Activated CD8-positive, alpha-beta memory T cell treated with anti-CD3 and anti-CD28 coated beads, Interleukin-2, amount 50 U/mL, for 1 hour (primary cell): ENCODE measurements at regions not wholly inside any gene's neighbourhood (a gene's known extent, or its start where the extent isn't known, plus 50 kb on each side); places are given as distances from the start of the nearest gene placed in this dataset.

Source experiments
- DNase-seq: peaks from one replicate; pipeline ENCODE4 v3.0.0-alpha.2; 2020; ENCODE audit errors: extremely low read depth

DNA sequence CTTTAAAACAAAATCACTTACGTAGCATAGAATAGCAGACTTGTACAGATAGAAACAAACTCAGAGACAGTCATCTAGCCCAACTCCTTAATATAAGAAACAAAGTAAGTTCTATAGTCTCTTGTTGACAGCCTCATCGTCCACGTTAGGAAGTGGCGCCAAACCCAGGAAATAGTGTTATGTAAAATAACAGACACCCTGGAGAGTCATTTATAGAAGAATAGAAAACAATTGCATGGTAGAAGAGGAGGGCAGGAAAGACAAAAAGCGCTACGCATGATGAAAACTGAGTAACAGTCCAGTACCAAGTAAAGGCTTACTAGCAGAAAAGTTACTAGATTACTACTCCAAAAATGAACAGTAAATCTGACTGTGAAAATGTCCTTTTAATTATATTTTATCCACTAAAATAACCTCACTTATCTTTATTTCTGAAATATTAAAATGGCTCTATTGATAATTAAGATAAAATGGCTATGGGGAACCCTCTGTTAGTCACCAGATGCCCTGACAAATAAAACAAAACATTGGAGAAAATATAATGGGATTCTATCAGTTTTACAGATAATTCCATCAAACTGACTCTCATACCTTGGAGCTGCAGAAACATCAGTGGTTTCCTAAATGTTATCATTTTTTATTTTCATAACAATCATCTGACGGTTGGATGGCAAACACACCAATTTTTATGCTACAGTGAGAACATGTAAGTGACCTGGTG lies 434.0 kb upstream of the C9orf72 start:
- DNase-seq: no peak

DNA sequence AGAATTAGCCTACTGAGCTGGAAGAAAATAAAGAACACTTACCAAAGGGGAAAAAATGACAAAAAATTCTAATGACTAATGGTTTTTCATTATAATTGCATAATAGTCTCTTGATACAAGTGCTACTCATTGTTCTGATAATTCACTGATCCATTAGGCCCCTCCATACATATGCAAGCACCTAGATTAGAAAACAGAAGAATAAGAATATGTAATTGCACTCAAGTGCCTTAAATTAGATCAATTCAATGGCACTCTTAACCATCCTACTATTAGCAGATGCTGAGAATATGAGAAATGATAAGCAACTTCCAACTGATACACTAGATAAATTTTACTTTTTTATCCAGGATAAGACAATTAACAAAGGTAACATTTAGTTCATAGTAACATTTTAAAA lies 440.9 kb upstream of the C9orf72 start:
- DNase-seq: no peak

DNA sequence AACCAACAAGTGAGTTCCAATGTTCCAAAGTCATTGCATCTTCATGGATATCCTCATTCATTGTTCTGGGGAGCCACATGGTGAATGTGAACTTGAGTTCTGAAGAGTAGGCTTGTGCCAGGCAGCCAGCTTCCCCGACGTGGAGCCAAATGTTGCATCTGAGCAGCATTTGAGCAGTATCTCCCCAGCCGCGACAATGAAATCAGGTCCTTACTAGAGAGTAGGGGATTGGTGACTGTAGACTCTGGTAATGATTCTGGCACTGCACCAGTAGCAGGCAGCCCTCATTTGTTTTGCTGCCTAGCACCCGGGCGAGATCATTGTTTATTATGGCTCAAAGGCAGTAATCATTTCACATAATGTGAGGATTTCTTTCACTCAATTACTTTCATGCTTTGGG lies 451.4 kb upstream of the C9orf72 start:
- no peak for DNase-seq

DNA sequence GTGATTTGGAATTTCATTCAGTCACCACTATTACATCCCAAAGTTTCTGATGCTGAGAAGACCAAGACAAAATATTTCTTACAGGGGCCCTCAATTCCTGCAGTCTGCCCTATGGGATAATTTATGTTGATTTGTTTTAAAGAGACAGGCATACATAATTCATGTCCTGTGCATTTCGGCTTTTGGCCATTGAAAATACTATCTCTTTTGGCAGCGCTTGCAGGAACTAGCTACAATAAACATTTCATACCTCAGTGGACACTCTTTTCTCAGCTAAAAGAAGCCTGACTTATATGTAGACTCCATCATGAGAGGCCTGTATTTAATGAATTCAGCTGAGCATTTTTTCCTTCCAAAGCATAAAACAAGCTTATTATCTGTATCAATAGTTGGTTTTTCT lies 451.9 kb upstream of the C9orf72 start:
- no peak for DNase-seq

DNA sequence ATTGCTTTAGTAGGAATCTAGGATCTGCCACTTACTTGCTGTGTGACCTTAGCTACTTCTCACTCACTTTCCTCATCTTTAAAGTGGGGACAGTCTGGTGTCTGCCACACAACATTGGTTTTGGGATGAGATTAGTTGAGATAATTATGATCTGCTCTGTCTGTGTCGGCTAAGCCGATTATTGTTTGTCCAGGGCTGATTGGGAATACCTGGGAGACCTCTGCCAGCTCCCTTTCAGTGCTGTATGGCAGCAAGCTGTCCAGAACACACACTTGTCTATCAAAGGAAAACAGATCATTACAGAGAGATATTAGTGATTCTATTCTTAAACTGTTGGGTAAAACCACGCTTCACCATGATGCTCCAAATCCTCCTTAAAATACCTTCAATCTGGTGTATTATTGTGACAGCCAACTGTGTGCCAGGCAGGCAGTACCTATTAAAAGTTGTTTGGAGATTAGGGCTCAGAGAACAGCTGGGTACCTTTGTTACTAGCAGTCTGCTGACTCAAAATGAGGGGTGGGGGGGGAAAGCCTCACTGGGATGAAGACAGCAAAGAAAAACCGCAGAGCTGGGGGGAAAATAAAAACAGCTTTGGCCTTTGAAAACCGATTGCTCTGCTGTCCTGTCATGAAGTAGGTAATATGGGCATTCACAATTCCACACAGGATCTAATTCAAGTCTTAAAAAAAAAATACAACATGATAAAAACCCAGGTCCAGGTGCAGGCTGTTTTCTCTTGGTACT lies 458.4 kb upstream of the C9orf72 start:
- no peak for DNase-seq

DNA sequence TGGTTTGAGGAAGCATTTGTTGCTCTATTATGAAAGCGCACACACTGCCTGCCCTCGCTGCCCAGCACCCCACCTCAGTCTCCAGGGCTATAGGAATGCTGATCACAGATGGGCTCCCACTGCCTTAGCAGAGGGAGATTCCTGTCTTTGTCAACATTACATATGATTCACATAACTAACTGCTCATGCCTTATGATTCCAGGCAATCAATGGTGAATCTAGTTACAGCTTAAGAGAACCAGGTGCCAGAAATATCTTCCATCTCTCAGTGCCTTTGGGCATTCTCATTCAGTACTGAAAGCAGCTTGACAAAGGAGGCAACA lies 458.9 kb upstream of the C9orf72 start:
- DNase-seq: no peak

DNA sequence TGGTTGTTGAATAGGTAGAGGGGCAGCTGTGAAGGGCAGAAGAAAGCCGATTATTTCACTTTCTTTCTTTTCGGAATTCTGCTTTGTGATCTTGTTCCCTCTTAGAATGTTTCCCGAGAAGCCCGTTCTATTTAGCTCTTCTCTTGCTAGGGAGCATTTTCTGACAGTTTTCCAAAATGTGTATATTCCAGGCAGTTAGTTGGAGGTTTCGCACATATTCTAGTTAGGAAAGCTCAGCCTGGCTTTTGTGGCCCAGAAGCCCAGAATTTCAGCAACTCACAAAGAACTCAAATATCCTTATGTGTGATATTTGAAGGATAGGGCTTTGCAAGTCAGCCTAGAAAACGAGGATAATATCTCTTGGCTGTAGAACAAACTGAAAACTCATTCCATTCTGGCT lies 461.0 kb upstream of the C9orf72 start:
- no peak for DNase-seq

DNA sequence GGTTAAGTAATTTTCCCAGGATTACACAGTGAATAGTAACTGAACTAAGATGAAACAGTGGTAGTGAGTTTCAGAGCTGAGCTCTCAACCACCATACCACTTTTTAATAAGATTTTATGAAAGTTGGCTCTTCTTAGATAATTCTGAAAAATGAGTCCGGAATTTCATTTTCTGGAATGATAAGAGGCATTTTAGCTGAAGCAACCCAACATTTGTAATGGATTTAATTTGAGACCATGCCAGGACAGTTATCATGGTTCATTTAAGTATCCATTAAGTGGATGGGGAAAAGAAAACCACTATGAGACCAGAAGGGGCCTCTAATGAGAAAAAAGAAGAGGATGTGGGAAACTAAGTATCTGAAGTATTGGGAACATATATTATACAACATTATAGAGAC lies 464.7 kb upstream of the C9orf72 start:
- no peak for DNase-seq

DNA sequence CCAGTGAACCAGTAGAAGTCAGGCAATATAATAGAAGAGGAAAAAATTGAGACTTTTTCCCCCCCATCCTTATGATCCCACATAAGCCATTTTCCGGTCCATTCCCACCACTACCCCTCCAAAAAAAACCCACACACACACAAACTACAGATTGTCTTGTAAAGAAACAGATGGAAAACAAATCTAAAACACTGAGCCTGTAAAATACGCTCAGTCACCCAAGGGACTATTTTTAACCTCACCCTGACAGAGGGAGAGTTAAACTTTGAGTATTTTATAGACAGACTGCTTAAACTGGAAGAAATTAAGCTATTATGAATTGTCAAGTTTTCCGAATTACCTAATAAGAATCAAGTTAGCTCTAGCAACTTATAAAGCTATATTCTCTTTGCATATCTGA lies 471.8 kb upstream of the C9orf72 start:
- DNase-seq: no peak

DNA sequence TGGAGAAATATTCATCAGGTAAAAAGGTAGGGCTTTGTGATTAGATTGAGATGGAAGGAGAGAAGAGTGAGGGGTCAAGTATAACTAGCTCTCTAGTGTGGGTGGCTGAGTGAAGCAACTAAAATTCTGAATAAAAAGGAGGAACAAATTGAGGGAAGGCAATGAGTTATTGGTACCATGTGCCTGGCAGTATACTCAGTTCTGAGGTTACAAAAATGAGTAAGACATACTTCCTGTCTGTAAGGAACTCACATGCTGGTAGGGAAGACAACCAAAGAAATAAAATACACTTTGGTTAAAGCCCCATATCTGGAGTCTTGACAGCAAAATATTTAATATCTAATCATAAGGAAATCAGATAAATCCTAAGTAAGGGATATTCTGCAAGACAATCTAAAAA lies 476.8 kb upstream of the C9orf72 start:
- DNase-seq: no peak

DNA sequence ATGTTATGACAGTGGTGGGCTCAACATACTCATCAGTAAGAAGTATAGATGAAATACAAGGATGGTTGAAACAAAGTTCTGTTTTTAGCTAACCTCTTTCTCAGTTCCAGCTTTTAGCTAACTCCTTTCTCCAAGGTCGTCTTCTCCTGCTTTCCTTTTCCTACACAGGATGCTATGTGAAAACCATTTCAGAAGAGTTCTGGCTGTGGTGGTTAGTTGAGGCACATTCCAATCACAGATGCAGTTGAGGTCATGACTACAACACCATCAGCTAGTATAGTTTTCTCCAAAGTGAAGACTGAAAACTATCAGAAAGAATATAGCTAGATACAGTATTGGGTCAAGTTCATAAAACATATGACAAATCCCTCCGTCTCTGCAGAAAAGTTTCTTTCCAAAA lies 477.7 kb upstream of the C9orf72 start:
- no peak for DNase-seq

DNA sequence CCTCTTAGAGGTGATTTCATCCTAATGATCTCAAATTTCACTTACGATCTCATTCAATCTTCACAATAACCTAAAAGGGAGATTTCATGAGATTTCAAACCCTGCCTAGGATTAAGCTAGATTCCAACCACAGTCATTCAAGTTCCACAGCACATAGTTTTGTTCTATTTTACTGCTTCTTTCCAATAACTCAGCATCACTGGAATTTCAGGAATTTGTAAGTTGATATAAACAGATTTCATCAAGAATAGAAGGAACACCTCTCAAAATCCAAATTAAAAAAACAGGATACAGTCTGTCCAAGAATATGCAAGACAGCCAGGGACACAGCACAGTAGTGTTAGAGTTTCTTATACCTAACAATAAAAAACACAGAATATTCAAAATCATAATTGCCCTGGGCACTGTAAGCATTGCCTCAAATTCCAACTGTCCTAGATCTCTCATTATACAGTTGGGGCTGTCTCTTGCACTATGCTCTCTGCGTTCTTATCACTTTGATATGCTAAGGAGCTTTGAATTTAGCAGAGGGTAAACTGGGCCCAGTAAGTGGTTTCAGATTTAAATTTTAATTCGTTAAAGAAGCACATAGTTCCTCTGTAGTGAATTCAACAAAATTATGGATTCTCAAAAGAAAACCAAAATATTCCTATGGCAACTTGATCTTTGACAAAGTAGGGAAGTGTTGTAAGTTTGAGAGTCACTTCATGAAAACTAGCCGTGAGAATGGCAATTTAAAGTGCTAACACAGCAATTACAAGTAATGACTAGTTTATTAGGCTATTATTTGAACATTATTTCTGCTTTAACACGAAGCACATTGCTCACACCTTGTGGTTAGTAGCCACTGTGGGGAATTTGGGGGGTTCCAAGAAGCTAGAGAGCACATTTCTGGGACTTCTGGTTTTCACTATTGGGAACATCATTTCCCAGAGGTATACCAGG lies 478.6 kb upstream of the C9orf72 start:
- DNase-seq: no peak

DNA sequence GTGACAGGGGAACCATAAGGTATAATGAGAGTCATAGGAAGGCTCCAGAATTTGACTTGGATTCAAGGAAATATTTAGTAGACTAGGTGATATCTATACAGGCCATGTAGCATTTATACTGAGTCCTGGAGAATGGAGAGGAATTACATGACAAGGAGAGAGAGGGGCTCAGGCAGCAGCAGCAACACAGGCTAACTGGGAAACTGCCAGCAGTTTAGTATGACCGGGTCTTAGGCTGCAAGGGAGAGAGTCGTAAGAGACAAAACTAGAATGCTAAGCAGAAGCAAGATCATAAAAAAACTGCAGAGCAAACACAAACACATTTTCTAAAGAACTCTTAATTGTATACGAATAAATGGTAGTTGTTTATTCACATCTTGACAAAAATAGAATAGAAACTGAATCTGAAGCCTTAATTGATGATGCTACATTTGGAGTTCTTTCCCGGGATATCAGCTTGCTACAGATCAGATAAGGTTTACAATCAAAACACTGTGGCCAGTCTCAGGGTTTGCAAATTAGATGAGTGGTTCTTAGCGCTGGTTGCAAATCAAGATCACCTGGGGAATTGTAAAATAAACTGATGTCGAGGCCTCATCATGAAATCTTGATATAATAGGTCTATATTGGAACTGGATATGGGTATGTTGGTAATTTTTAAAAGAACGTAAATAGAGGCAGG lies 480.0 kb upstream of the C9orf72 start:
- DNase-seq: no peak

DNA sequence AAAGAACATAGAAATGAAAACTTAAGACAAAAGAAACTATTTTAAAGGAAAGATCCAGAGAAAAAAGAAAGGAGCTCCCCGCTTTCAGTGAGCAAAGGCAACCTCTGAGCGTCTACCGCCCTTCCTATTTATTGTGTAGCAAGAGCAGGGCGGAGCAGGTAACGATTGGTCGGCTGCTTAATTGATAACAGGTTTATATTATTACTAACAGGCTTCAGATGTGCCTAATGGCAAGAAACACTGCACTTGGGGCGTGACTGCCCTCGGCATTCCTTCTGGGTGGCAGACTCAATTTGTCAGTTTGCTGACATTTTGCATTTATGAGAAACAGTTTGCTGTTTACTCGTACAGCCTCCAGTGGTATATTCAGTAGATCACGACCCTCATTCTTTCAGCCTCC lies 482.7 kb upstream of the C9orf72 start:
- no peak for DNase-seq

DNA sequence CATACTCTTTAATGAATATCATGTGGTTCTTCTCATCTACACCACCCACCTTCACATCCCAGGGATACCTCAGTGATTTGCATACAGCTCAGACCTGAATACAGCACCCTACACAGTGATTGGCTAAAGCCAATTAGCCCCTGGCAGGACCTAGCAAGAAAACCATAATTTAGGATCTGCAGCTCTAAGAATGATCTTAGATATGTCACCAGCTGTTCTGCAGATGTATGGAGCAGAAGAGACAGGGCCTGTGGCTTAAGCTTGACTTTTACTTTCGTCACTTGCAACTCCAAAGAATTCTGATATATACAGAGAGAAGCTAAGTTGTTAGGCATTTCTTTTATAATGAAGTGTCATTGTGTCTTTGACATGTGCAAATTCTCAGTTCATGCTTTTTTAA lies 483.2 kb upstream of the C9orf72 start:
- DNase-seq: no peak

DNA sequence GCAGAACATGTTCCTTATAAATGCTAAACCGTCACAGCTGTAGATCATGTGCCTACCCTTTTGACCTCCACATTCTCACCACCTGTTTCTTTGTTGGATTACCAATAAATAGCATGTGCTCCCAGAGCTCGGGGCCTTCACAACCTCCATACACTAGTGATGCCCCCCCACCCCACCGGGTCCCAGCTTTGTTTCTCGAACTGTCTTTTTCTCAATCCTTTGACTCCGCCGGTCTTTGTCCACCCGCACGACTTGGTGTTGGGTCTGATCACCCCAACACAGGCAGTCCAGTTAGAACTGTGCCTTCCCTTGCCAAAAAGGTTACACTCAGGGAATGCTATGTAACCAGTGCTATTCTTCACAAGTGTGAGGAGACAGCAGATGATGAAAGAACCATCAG lies 485.9 kb upstream of the C9orf72 start:
- DNase-seq: no peak

DNA sequence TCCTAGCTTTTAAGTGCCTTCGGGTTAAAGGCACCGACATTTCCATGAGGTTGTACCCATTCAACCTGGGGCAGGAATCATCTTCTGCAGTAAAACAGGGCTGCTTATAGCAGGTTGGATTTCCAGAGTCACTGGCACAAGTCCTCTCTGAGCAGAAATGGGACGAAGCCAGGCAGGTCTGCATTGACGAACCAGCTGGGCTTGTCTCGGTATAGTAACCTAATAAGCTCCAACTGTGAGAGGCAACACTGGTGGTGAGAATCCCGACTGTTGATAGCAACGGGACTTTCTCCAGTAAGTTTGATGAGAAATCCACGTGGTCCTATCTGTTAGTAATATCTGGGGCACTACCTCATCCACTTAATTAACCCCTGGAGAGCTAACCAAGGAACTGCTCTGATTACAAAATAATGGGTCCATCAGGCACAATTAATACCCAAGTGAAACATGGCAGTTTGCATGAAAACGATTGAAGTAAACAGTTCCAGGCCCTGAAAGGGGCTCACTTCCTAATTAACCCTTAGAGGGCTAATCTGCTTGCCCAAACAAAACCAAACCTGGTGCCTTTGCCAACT lies 491.0 kb upstream of the C9orf72 start:
- DNase-seq: no peak

DNA sequence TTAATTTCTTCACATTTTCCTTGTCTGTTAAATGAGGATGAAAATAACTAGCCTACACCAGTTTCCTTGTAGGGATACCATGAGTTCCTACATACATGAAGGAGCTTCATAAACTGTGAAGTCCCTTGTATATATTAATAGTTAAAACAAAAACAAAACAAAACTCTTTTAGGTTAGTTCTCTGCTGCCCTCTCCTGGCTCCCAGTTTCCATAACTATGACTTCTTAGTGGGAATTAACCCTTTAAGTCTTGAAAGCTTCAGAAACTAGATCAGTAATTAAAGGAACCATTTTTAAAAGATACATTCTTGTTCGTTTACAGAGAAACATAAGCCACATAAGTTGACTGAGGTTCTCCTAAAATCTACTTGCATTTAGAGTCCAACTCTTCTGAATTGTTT lies 500.0 kb upstream of the C9orf72 start:
- DNase-seq: no peak

DNA sequence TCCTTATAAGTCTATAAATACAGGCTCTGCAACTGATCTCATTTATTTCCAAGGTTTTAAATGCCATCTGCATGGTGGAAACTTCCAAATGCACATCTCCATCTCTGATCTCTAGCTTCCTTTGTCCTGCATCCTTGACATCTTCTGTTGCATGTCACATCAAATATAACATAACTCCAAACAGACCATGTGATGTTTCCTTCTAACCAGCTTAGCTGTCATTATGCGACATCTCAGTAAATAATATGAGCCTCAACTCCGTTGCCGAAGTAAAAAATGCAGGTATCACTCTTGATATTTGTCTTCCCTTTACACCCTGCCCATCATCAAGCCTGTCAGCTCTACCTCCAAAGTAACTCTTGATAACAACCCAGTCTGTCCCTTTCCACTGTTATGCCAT lies 506.4 kb upstream of the C9orf72 start:
- no peak for DNase-seq

DNA sequence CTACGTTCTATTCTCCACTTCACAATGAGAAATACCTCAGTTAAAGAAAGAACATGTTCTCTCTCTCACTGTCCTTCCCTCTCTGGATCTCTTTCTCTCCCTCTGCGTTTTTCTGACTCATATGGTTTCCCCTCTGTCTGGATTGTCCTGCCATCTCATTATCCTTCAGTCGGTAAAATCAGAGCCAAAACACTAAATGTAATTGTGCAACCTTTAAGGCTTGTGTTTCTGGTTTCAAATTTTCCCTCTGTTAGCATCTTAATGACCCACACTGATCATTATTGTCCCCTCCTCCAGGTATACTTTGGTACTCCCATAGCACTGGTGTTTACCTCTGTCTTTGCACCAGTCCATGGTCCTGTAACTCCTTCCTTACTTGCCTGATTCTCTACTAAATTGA lies 509.4 kb upstream of the C9orf72 start:
- DNase-seq: no peak

DNA sequence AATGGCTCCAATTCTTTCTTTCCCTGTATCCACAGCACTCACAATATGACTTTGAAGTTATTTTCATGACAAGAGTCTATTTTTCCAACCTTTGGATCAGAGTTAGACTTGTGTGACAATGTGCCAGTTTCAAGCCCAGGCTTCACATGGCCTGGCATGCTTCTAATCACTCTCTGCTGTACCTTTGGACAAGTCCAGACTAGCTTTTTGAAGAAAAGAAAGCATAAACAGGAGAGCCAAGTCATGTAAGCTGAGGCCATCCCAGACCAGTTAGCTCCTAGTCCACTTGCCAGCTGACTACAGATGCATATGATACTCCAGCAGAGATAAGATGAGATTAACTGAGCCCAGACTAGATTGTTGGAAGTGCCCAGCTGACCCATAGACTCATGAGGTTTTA lies 513.6 kb upstream of the C9orf72 start:
- no peak for DNase-seq
